GM13976 (cell line): ENCODE measurements at regions not wholly inside any gene's neighbourhood (a gene's known extent, or its start where the extent isn't known, plus 50 kb on each side); places are given as distances from the start of the nearest gene placed in this dataset.
A peak's percentile ranks its signal among the peaks of the same experiment; 100 is the strongest.

Source experiments
- DNase-seq: peaks from one replicate; pipeline ENCODE4 v3.0.0; 2012; ENCODE audit warnings: low spot score
- CTCF ChIP-seq: IDR thresholded peaks from 2 replicates; pipeline ENCODE4 v1.5.1; 2012; ENCODE audit warnings: borderline replicate concordance, mild to moderate bottlenecking; ENCODE audit not compliant: insufficient read depth; ENCODE audit errors: extremely low read depth, missing control alignments, control extremely low read depth
- in situ Hi-C: fragments of 300-500 bp; cut with MboI; formaldehyde crosslinking; loops from one replicate; pipeline ENCODE4 v1.12.0; 2022; ENCODE audit warnings: low sequenced_read_pairs, mixed read lengths, inconsistent platforms; ENCODE audit not compliant: unreplicated experiment

DNA sequence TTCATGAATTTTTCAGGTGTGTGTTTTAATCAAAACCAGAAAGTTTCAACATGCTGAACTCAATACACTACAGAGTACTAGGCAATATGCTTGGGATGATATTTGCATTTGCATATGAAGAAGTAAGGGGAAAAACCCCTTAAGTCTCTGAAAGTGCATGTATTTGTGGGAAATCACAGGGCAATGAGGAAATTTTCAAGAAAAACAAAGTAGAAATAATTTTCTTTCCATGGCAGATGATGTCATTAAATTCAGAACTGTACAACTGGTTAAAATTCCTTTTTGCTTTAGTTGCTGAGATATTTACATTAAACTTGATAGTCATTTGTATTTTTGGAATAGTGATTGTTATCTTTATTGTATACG lies 294.0 kb upstream of the TBC1D5 start:
- no peak for TF ChIP-seq CTCF
- DNase-seq: no peak
- in situ Hi-C loops: no loop called here

GRCh38 chr3:18035641-18036449 lies 293.4 kb upstream of the TBC1D5 start:
- no peak for DNase-seq
- in situ Hi-C loops: no loop called here
- TF ChIP-seq CTCF: no peak

DNA sequence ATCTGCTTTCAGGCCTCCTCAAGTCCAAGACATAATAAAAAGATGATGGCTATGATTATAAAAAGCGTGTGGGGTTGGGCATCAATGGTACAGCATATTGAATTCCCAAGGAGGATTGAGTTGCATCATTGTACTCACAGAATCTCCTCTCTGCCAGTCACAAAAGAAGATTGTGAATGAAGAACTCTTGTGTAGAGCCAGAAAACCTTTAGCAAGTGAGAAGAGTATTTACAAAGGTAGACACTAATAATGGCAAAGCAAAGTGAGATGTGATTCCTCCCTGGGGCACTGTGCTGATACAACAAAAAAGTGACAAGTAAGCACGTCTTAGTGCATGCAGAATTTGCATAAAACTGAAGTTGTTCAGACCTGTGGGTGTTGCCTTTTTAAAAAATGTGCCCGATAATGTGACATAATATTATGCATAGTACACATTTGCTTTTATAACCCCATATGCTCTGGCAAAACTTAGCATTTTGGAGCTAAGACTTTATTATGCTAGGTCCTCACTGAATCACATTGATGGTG lies 291.2 kb upstream of the TBC1D5 start:
- DNase-seq: no peak
- in situ Hi-C loops: no loop called here
- TF ChIP-seq CTCF: no peak

DNA sequence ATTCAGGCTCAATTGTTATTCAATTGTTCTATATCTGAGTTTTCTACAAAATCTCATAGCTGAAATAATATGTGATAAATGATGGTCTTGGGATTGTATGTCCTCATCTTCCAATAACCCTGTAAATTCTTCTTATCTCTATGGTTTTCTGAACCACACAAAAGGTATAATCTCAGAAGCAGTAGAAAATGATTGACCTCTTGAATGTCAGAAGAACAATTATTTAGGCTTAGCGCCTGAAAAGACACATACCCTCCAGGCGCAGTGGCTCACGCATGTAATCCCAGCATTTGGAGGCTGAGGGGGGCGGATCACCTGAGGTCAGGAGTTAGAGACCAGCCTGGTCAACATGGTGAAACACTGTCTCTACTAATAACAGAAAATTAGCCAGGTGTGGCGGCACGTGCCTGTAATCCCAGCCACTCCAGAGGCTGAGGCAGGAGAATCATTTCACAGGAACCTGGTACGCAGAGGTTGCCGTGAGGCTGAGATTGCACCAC lies 288.0 kb upstream of the TBC1D5 start:
- no peak for DNase-seq
- TF ChIP-seq CTCF: no peak
- in situ Hi-C loops: no loop called here

DNA sequence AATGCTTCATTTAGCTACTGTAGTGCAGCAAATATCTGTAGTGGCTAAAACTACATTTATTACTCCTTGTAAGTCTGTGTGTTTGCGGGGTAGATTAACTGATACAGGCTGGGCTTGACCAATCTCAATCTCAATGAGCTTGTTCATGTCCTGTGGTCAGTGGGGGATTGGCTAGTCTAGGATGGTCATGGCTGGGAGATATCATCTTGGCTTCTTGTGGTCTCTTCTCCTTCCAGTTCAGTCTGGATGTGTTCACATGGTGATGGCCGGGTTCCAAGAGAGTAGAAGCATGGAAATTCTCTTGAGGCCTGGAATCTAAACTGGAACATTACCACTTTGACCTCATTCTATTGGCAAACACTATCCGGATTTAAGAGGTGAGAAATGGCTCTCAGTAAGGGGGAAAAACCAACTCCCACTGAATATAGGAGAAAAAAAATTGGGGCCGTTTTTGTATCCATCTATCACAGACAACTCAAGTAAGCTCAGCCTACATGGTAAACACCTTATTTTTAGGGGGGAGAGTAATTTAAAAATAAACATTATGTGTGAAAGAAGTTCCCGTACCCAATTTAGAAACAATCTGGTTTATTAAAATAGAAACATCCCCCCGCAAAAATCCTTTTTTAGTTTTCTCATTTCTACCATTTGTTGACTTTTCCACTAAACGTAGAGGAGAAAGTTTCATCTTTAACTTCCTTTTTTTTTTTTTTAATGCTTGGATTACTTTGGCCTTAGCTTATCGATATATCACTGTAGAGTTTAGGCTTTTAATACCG lies 284.9 kb upstream of the TBC1D5 start:
- TF ChIP-seq CTCF: no peak
- in situ Hi-C loops: no loop called here
- no peak for DNase-seq

DNA sequence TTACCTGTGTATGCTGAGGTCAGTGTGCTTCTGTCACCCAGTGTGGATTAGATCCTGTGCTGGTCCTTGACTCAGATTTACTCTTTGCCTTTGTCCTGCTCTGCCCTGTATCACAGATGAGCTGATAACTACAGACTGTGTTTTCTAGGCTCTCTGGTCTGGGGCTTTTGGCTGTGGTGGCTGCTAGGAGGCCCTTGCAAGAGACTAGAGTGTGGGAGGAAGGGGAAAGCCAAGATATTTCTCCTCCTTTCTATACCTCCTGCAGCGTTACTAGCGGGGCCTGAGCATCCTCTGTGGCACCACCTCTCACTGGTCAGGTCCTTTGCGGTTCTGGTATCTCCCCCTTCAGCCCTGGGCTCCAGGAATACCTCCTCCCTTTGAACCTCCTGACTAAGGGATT lies 282.3 kb upstream of the TBC1D5 start:
- peak; percentile 17 for DNase-seq
- in situ Hi-C loops: no loop called here
- no peak for TF ChIP-seq CTCF
